Mucosa of descending colon (tissue), 3 donors: ENCODE measurements at regions not wholly inside any gene's neighbourhood (a gene's known extent, or its start where the extent isn't known, plus 50 kb on each side); places are given as distances from the start of the nearest gene placed in this dataset.

Source experiments
- ATAC-seq: fragments of 200-7000 bp; cut with Tn5 transposase; one replicate; pipeline ENCODE4 v1.9.1; 2020; ENCODE audit warnings: mild to moderate bottlenecking, moderate library complexity
- DNase-seq, 3 donors: peaks; one replicate each; pipeline ENCODE4 v3.0.0-alpha.2; 2020
- H3K36me3 ChIP-seq: fragments of 200-600 bp; one replicate; pipeline ENCODE4 v1.8.0; 2021; ENCODE audit warnings: low read depth, mild to moderate bottlenecking
- H3K4me1 ChIP-seq: fragments of 200-600 bp; one replicate; pipeline ENCODE4 v1.8.0; 2021; ENCODE audit warnings: low read depth, mild to moderate bottlenecking
- H3K4me3 ChIP-seq: fragments of 200-600 bp; one replicate; pipeline ENCODE4 v1.8.0; 2021; ENCODE audit warnings: mild to moderate bottlenecking
- H3K9me3 ChIP-seq: fragments of 200-600 bp; one replicate; pipeline ENCODE4 v1.8.0; 2021; ENCODE audit warnings: mild to moderate bottlenecking
- intact Hi-C, 2 donors: fragments of 100-400 bp; cut with DNase I in 1 of 2; cut with micrococcal nuclease in 1 of 2; formaldehyde crosslinking; loops; one replicate each; pipeline versions ENCODE4 v1.11.0 to v1.11.1; 2022; cut with DNase I, micrococcal nuclease
- TF ChIP-seq, protein P1 (sequence below): fragments of 200-600 bp; IDR thresholded peaks from one replicate; pipeline ENCODE4 v1.8.0; 2022; ENCODE audit warnings: antibody characterized with exemption, mild to moderate bottlenecking
- donor health status: DM: no; HTN: no; CAD: no; lungs with moderate emphysema.
- donor health status: DM: no; HTN: no; CAD: no.
- donor health status: DM: no; HTN: yes; CAD: no.

DNA sequence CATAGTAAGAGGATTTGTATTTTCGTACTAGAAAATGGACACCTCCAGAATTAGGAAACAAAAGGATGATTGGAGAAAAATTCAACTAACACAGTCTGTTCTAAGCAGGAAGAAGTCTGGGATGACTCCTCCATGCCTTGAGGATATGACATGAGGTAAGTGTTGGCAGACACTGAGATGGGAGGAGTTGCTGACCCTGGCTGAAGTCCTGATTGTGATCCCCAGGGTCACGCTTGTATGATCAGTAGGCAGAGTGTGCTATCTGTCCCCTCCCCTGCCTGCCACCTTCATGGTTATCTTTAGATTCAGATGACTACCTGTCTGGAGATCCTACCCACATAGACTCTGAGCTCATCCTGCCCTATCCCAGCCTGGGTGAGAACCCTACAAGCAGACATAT is 249.1 kb downstream of the C1orf94 start:
- Histone ChIP-seq H3K4me3 (no peak overlapping the region), H3K9me3 (no peaks in the 10 kb centered on the region), H3K36me3 (no peaks in the 10 kb centered on the region), H3K4me1 (no peaks in the 10 kb centered on the region)
- intact Hi-C loops, result no loop called here
- TF ChIP-seq, protein P1, sequence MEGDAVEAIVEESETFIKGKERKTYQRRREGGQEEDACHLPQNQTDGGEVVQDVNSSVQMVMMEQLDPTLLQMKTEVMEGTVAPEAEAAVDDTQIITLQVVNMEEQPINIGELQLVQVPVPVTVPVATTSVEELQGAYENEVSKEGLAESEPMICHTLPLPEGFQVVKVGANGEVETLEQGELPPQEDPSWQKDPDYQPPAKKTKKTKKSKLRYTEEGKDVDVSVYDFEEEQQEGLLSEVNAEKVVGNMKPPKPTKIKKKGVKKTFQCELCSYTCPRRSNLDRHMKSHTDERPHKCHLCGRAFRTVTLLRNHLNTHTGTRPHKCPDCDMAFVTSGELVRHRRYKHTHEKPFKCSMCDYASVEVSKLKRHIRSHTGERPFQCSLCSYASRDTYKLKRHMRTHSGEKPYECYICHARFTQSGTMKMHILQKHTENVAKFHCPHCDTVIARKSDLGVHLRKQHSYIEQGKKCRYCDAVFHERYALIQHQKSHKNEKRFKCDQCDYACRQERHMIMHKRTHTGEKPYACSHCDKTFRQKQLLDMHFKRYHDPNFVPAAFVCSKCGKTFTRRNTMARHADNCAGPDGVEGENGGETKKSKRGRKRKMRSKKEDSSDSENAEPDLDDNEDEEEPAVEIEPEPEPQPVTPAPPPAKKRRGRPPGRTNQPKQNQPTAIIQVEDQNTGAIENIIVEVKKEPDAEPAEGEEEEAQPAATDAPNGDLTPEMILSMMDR, result no peak
- ATAC-seq, result no peak
- DNase-seq, result no peak

DNA sequence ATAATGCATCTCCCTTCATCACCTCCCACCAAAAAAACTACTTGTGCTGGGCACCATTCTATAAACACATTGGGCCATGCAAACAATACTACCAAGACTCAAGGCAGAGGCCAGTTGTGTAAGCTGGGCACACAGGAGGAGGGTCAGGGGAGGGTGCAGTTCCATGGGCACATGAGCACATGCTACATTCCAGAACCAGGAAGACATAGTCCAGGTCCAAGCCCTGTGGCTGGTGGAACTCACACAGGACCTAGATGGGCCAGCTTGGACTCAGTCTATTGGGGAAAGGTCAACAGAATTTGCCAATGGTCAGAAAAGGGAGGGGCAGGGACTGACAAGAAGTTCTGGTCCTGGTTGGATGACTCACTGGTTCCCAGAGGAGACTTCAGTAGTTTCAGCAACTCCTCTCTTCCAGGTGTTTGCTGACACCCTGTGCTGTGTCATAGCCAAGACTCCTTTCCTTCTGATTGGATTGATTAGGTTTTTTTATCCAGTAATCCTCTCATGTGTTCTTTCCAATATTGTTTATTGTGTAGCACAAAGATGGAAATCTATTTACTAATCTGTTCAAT is 249.7 kb downstream of the C1orf94 start:
- H3K9me3 ChIP-seq, result no peaks in the 10 kb centered on the region
- no peaks in the 10 kb centered on the region for H3K36me3 ChIP-seq
- no peaks in the 10 kb centered on the region for H3K4me1 ChIP-seq
- intact Hi-C loops, result no loop called here
- no peak overlapping the region for H3K4me3 ChIP-seq
- no peak for DNase-seq
- no peak for ATAC-seq
- TF ChIP-seq, protein P1, result no peak

DNA sequence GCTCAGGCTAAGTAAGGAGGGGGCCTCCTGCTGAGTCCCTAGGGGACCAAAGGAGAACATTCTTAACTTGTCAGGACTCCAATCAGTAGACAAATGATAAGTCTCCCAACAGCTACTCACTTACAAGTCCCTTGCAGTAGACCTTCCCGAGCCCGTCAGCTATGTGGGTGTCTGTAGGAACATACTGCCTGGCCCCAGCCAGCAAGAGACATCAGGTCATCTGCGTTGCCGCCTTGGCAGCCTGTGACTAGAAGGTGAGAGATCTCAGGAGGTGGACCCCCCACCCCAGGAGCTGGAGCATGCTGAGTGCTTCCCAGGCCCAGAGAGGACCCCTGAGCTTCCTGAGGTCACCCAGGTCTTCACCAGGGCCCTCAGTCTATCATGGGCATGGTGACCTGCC is 250.5 kb downstream of the C1orf94 start:
- ATAC-seq (no peak), DNase-seq (no peak)
- H3K36me3 ChIP-seq, result no peaks in the 10 kb centered on the region
- no peaks in the 10 kb centered on the region for H3K4me1 ChIP-seq
- intact Hi-C loops, result no loop called here
- no peaks in the 10 kb centered on the region for H3K9me3 ChIP-seq
- TF ChIP-seq, protein P1, result no peak
- H3K4me3 ChIP-seq, result no peak overlapping the region

DNA sequence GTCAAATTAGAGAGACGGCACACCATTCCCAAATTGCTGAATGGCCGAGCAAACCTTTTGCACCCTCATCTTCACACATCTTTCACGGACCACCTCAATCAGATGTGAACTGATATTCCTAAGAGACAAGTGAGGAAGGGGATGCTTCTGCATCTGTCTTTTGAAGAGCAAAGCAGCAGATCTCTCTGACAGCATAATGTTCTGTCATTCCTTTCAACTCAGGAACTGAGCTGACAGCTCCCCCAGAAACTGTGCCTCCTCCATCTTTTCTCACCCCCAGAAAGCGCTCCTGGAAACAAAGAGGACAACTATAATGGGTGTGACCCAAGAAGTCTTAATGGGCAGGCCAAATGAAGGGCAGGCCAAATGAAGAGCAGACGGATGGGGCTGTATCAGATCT is 256.4 kb downstream of the C1orf94 start:
- no peak for ATAC-seq
- no peak for DNase-seq
- TF ChIP-seq, protein P1, result no peak
- intact Hi-C loops, result no loop called here
- Histone ChIP-seq H3K4me3 (no peak overlapping the region), H3K4me1 (no peaks in the 10 kb centered on the region), H3K9me3 (no peaks in the 10 kb centered on the region), H3K36me3 (no peaks in the 10 kb centered on the region)

DNA sequence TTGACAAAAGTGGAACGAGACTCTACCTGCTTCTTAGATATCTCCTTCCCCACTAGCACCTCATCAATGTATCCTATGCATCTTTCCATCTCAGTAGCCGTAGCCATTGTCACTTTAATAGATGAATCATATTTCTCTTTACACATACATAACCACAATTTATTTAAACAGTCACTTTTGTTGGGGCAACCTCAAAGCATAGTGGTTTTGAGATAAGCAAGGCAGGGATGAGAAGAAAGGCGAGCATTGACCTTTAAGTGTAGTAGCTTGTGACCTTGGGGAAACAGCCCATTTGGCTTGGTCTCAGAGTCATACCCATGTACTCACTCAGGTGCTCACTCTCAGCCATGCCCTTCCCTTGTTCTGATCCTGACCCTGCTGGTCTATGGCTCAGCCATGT is 260.1 kb downstream of the C1orf94 start:
- Histone ChIP-seq H3K4me1 (no peaks in the 10 kb centered on the region), H3K4me3 (no peak overlapping the region), H3K36me3 (no peaks in the 10 kb centered on the region), H3K9me3 (no peaks in the 10 kb centered on the region)
- ATAC-seq (no peak), DNase-seq (no peak)
- intact Hi-C loops, result no loop called here
- TF ChIP-seq, protein P1, result no peak
